Keratinocyte (primary cell): ENCODE measurements at regions not wholly inside any gene's neighbourhood (a gene's known extent, or its start where the extent isn't known, plus 50 kb on each side); places are given as distances from the start of the nearest gene placed in this dataset.
A peak's percentile ranks its signal among the peaks of the same experiment; 100 is the strongest.

Experiments used
- DNase-seq: peaks from one replicate; pipeline ENCODE4 v3.0.0-alpha.2; 2011; ENCODE audit warnings: low read depth, missing footprints, low spot score
- FAIRE-seq: peaks from 2 replicates; lab custom pipeline; 2011; peaks lifted over from hg19 to GRCh38; lab: Jason Lieb, UNC
- H2AFZ ChIP-seq: 2 replicates; pipeline ENCODE4 v1.6.0; 2012; ENCODE audit warnings: low read length, control low read depth, inconsistent platforms; ENCODE audit not compliant: control insufficient read depth
- H3K27ac ChIP-seq: 2 replicates; pipeline ENCODE4 v1.5.1; 2011; ENCODE audit warnings: low read length; ENCODE audit not compliant: control insufficient read depth, insufficient read depth
- H3K27me3 ChIP-seq: 3 replicates; pipeline ENCODE4 v1.6.0; 2011; ENCODE audit warnings: low read length; ENCODE audit not compliant: control insufficient read depth, insufficient read depth; ENCODE audit errors: extremely low read depth
- H3K36me3 ChIP-seq, 2 experiments: 2 replicates in 1 of 2; 3 replicates in 1 of 2; pipeline ENCODE4 v1.5.1; 2011; ENCODE audit warnings: low read length in 2 of 2, mild to moderate bottlenecking in 1 of 2; ENCODE audit not compliant: control insufficient read depth in 2 of 2, insufficient read depth in 2 of 2; ENCODE audit errors: extremely low read depth in 1 of 2
- H3K4me1 ChIP-seq: 3 replicates; pipeline ENCODE4 v1.5.1; 2011; ENCODE audit warnings: low read length; ENCODE audit not compliant: control insufficient read depth, insufficient read depth; ENCODE audit errors: extremely low read depth
- H3K4me2 ChIP-seq: 3 replicates; pipeline ENCODE4 v1.6.0; 2011; ENCODE audit warnings: low read depth, low read length; ENCODE audit not compliant: control insufficient read depth, insufficient read depth; ENCODE audit errors: extremely low read depth
- H3K4me3 ChIP-seq, 3 experiments: fragments of 200-600 bp in 1 of 3; sonication (generic) in 1 of 3; 2 replicates in 2 of 3; 3 replicates in 1 of 3; pipeline ENCODE4 v1.5.1; 2011 to 2016; ENCODE audit warnings: low read length in 3 of 3, mild to moderate bottlenecking in 3 of 3, control low read depth in 2 of 3, inconsistent platforms in 1 of 3, low read depth in 1 of 3, mixed read lengths in 1 of 3, mixed run types in 1 of 3, moderate library complexity in 1 of 3; ENCODE audit not compliant: control insufficient read depth in 2 of 3, insufficient read depth in 2 of 3; ENCODE audit errors: extremely low read depth in 1 of 3
- H3K79me2 ChIP-seq: 2 replicates; pipeline ENCODE4 v1.6.0; 2012; ENCODE audit warnings: low read length; ENCODE audit not compliant: control insufficient read depth, insufficient read depth
- H3K9ac ChIP-seq: 3 replicates; pipeline ENCODE4 v1.6.0; 2011; ENCODE audit warnings: low read length; ENCODE audit not compliant: control insufficient read depth, insufficient read depth; ENCODE audit errors: extremely low read depth
- H3K9me1 ChIP-seq: 3 replicates; pipeline ENCODE4 v1.6.0; 2011; ENCODE audit warnings: low read length; ENCODE audit not compliant: control insufficient read depth, insufficient read depth; ENCODE audit errors: extremely low read depth
- H3K9me3 ChIP-seq: 2 replicates; pipeline ENCODE4 v1.5.1; 2012; ENCODE audit warnings: low read depth, low read length; ENCODE audit not compliant: control insufficient read depth
- H4K20me1 ChIP-seq: 3 replicates; pipeline ENCODE4 v1.6.0; 2011; ENCODE audit warnings: low read length; ENCODE audit not compliant: control insufficient read depth, insufficient read depth; ENCODE audit errors: extremely low read depth
- EZH2 ChIP-seq: IDR thresholded peaks from one replicate; pipeline ENCODE4 v1.6.1; 2012; ENCODE audit warnings: inconsistent platforms, mild to moderate bottlenecking, low read length, moderate library complexity
- dilution Hi-C: fragments of 300-500 bp; cut with MboI; formaldehyde crosslinking; loops from one replicate; pipeline ENCODE4 v1.7.0; 2020; ENCODE audit warnings: low sequenced_read_pairs; ENCODE audit not compliant: extremely low pct_ligation_motif_present
- TF ChIP-seq, protein P1 (sequence below), 3 experiments: IDR thresholded peaks in 1 of 3; conservative IDR thresholded peaks in 1 of 3; optimal IDR thresholded peaks in 1 of 3; 2 replicates in 2 of 3; 3 replicates in 1 of 3; pipeline versions ENCODE3 to v1.5.1; 2011; ENCODE audit warnings: low read length in 3 of 3, mild to moderate bottlenecking in 3 of 3, moderate library complexity in 2 of 3, control low read depth in 1 of 3, inconsistent platforms in 1 of 3; ENCODE audit not compliant: insufficient read depth in 2 of 3; ENCODE audit errors: extremely low read depth in 1 of 3

DNA sequence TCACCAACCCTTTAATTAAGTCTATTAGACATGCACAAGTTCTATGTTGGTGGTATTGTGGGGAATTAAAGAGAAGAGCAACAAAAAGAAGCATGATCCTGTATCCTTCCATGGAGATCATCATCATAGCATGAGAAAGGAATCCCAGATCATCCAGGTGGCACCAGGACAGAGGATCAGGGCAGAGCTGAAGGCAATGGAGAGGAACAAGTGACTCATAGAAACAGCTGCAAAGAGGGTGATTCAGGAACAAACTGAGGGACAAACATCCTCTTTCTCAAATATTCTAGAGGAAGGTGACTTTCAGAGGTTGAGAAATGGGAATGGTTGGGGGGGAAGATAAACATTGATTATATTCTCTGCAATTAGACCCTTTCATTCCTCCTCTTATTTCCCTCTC, 105.5 kb upstream of the OTUD4 start:
- DNase-seq (peak; percentile 32), FAIRE-seq (peak; percentile 13)
- dilution Hi-C loops: no loop called here

DNA sequence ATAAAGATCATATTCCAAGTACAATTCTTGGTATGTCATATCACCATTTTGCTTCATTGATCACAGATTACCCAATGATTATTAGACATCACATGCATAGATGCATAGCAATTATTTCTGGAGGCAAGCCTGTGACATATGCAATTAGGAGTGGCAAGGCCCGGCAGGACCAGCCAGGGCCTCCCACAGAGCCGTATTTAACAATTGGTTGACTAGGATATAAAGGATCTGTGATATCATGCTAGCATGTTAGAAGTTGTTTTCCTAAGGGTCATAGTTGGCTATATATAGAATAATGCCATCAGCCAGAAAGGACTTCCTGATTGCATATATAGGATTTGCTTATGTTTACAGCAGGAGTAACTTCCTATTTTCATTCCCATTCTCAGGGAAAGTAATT, 103.5 kb upstream of the OTUD4 start:
- Histone ChIP-seq H3K27me3 (no peaks in the 10 kb centered on the region), H3K4me2 (no peak overlapping the region), H3K36me3 (no peaks in the 10 kb centered on the region), H3K4me1 (peaks cover 13% of the 10 kb centered on the region), H3K9me1 (no peaks in the 10 kb centered on the region), H3K79me2 (no peaks in the 10 kb centered on the region), H3K9me3 (no peaks in the 10 kb centered on the region), H3K9ac (no peak overlapping the region), H3K27ac (no peak overlapping the region), H3K4me3 (no peak overlapping the region), H2AFZ (no peak overlapping the region), H4K20me1 (no peaks in the 10 kb centered on the region)
- DNase-seq (no peak), FAIRE-seq (peak; percentile 34)
- no peak for TF ChIP-seq EZH2
- TF ChIP-seq, protein P1, sequence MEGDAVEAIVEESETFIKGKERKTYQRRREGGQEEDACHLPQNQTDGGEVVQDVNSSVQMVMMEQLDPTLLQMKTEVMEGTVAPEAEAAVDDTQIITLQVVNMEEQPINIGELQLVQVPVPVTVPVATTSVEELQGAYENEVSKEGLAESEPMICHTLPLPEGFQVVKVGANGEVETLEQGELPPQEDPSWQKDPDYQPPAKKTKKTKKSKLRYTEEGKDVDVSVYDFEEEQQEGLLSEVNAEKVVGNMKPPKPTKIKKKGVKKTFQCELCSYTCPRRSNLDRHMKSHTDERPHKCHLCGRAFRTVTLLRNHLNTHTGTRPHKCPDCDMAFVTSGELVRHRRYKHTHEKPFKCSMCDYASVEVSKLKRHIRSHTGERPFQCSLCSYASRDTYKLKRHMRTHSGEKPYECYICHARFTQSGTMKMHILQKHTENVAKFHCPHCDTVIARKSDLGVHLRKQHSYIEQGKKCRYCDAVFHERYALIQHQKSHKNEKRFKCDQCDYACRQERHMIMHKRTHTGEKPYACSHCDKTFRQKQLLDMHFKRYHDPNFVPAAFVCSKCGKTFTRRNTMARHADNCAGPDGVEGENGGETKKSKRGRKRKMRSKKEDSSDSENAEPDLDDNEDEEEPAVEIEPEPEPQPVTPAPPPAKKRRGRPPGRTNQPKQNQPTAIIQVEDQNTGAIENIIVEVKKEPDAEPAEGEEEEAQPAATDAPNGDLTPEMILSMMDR (optimal IDR thresholded peaks at IDR 0.05 in 1 of 3, IDR thresholded peaks at IDR 0.05 in 1 of 3, conservative IDR thresholded peaks at IDR 0.05 in 1 of 3; ENCODE audit: extremely low read depth in 1 of 3, insufficient read depth in 2 of 3, low read length in 3 of 3): no peak
- dilution Hi-C loops: no loop called here

More for the DNA sequence above, 105.5 kb upstream of the OTUD4 start:
- Histone ChIP-seq H3K4me1 (peaks cover 4% of the 10 kb centered on the region), H3K36me3 (no peaks in the 10 kb centered on the region), H3K4me2 (no peak overlapping the region), H3K9me1 (no peaks in the 10 kb centered on the region), H3K4me3 (no peak overlapping the region), H3K27me3 (no peaks in the 10 kb centered on the region), H3K79me2 (no peaks in the 10 kb centered on the region), H4K20me1 (no peaks in the 10 kb centered on the region), H3K9ac (no peak overlapping the region), H3K27ac (no peak overlapping the region), H2AFZ (no peak overlapping the region), H3K9me3 (no peaks in the 10 kb centered on the region)
- TF ChIP-seq EZH2: no peak
- TF ChIP-seq, protein P1 (optimal IDR thresholded peaks at IDR 0.05 in 1 of 3, IDR thresholded peaks at IDR 0.05 in 1 of 3, conservative IDR thresholded peaks at IDR 0.05 in 1 of 3; ENCODE audit: extremely low read depth in 1 of 3, insufficient read depth in 2 of 3, low read length in 3 of 3): no peak
